Liver (tissue), 8 donors: ENCODE measurements at regions not wholly inside any gene's neighbourhood (a gene's known extent, or its start where the extent isn't known, plus 50 kb on each side); places are given as distances from the start of the nearest gene placed in this dataset.

ENCODE experiments used
- DNase-seq: peaks from one replicate; pipeline ENCODE4 v3.0.0-alpha.2; 2017; ENCODE audit warnings: low spot score
- H3K27ac ChIP-seq, 2 donors: one replicate each; pipeline ENCODE4 v1.7.0; 2013; ENCODE audit warnings: inconsistent platforms in 2 of 2, low read length in 2 of 2, control low read depth in 1 of 2, low read depth in 1 of 2, mild to moderate bottlenecking in 1 of 2
- H3K27me3 ChIP-seq, 4 donors: one replicate each; pipeline versions ENCODE4 v1.6.1 to v1.7.0; 2013; ENCODE audit warnings: low read length in 3 of 4, inconsistent platforms in 1 of 4, mild to moderate bottlenecking in 1 of 4, moderate library complexity in 1 of 4; ENCODE audit not compliant: control insufficient read depth in 4 of 4, insufficient read depth in 4 of 4
- H3K36me3 ChIP-seq, 4 donors: one replicate each; pipeline versions ENCODE4 v1.6.1 to v1.7.0; 2013; ENCODE audit warnings: low read length in 3 of 4, mild to moderate bottlenecking in 3 of 4, low read depth in 1 of 4, moderate library complexity in 1 of 4; ENCODE audit not compliant: control insufficient read depth in 4 of 4, insufficient read depth in 3 of 4
- H3K4me1 ChIP-seq, 4 donors: one replicate each; pipeline versions ENCODE4 v1.6.1 to v1.7.0; 2013; ENCODE audit warnings: low read length in 3 of 4, mild to moderate bottlenecking in 3 of 4, moderate library complexity in 1 of 4; ENCODE audit not compliant: control insufficient read depth in 4 of 4, insufficient read depth in 4 of 4
- H3K4me3 ChIP-seq, 3 donors: one replicate each; pipeline versions ENCODE4 v1.6.1 to v1.7.0; 2013; ENCODE audit warnings: low read length in 3 of 3, control low read depth in 1 of 3, low read depth in 1 of 3, mild to moderate bottlenecking in 1 of 3
- H3K9ac ChIP-seq, 2 donors: one replicate each; pipeline ENCODE4 v1.7.0; 2013; ENCODE audit warnings: low read length in 2 of 2, mild to moderate bottlenecking in 2 of 2, moderate library complexity in 2 of 2, control low read depth in 1 of 2, low read depth in 1 of 2
- H3K9me3 ChIP-seq, 4 donors: one replicate each; pipeline versions ENCODE4 v1.6.1 to v1.7.0; 2013; ENCODE audit warnings: low read length in 3 of 4; ENCODE audit not compliant: control insufficient read depth in 4 of 4
- FOXA1 ChIP-seq: IDR thresholded peaks from 2 replicates; pipeline ENCODE4 v1.6.1; 2016; ENCODE audit warnings: antibody characterized with exemption
- FOXA2 ChIP-seq: IDR thresholded peaks from 2 replicates; pipeline ENCODE4 v1.6.1; 2016; ENCODE audit warnings: antibody characterized with exemption
- GABPA ChIP-seq, 2 donors: IDR thresholded peaks in 1 of 2; conservative IDR thresholded peaks in 1 of 2; 2 replicates each; pipeline ENCODE4 v1.6.1; 2016; ENCODE audit warnings: antibody characterized with exemption in 2 of 2, mild to moderate bottlenecking in 1 of 2, moderate library complexity in 1 of 2
- HNF4A ChIP-seq, 2 donors: conservative IDR thresholded peaks; 2 replicates each; pipeline ENCODE4 v1.6.1; 2016; ENCODE audit warnings: antibody characterized with exemption in 2 of 2, mild to moderate bottlenecking in 2 of 2
- HNF4G ChIP-seq: IDR thresholded peaks from 2 replicates; pipeline ENCODE4 v1.6.1; 2016; ENCODE audit warnings: antibody characterized with exemption
- JUND ChIP-seq, 2 donors: IDR thresholded peaks; 2 replicates each; pipeline ENCODE4 v1.6.1; 2016; ENCODE audit warnings: antibody characterized with exemption in 2 of 2
- MAX ChIP-seq: IDR thresholded peaks from 2 replicates; pipeline ENCODE4 v1.6.1; 2016; ENCODE audit warnings: antibody characterized with exemption
- NR2F2 ChIP-seq: IDR thresholded peaks from 2 replicates; pipeline ENCODE4 v1.6.1; 2016; ENCODE audit warnings: antibody characterized with exemption
- REST ChIP-seq: IDR thresholded peaks from 2 replicates; pipeline ENCODE4 v1.6.1; 2016; ENCODE audit warnings: antibody characterized with exemption, mild to moderate bottlenecking
- RXRA ChIP-seq, 2 donors: IDR thresholded peaks; 2 replicates each; pipeline ENCODE4 v1.6.1; 2017 to 2018; ENCODE audit warnings: antibody characterized with exemption in 2 of 2, mild to moderate bottlenecking in 1 of 2
- SP1 ChIP-seq: IDR thresholded peaks from 2 replicates; pipeline ENCODE4 v1.6.1; 2018; ENCODE audit warnings: antibody characterized with exemption, mild to moderate bottlenecking
- TAF1 ChIP-seq: conservative IDR thresholded peaks from 2 replicates; pipeline ENCODE4 v1.6.1; 2016; ENCODE audit warnings: antibody characterized with exemption, mild to moderate bottlenecking
- WGBS: extraction: QIAGEN DNeasy Blood & Tissue Kit; methylation state at CpG from one replicate; pipeline ENCODE4 v1.1.7; 2013; 5-methylcytosine and 5-hydroxymethylcytosine counted together
- TF ChIP-seq, protein P1 (sequence below): fragments of 150-350 bp; IDR thresholded peaks from 2 replicates; pipeline ENCODE4 v1.5.1; 2017; ENCODE audit warnings: improper control_type of control experiment, low read depth, low read length; ENCODE audit not compliant: missing input control
- TF ChIP-seq, protein P2 (sequence below): IDR thresholded peaks from 2 replicates; pipeline ENCODE4 v1.6.1; 2016; ENCODE audit warnings: antibody characterized with exemption
- donor health status: healthy.
- donor health status: healthy.
- donor health status: healthy.
- donor health status: healthy.
- donor health status: healthy.

DNA sequence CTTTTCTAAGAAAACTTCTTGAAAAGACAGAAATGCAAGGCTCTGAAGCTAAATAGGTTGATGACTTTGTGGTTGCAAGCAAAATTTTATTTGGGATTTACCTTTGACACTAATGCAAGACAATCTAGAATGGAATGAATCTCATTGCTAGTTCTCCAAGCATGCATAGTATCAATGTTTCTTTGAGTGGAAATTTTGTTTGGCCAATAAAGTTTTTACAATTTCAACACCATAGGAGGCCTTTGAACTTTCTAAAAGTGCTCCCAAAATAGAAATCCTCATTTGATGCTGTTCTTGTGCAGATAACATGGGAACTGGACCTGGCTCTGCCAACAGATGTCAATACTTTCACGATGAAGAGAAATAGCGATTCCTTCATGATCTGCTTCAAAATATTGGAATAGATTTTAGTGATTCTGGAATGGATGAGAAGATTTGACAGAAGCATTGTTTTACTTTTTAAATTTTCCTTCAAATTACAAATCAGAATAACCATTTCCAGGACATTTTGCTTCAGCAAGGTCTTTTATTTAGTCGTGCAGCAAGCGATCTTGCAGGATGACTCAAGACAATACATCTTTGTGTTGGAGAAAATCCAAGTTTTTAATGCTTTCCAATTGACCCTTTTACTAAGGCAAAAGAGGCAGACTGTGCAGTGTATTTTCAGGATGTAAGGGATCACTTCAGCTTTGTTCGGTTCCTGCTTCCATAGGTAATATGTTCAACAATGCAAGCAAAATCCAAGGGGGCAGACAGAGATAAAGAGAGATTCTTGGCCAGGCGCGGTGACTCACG is 51.7 kb upstream of the OTUD4 start:
- no peaks in the 10 kb centered on the region for H3K27me3 ChIP-seq
- no peak overlapping the region for H3K4me3 ChIP-seq
- H3K27ac ChIP-seq = no peak overlapping the region
- H3K4me1 ChIP-seq = no peaks in the 10 kb centered on the region
- TF ChIP-seq HNF4A (conservative IDR thresholded peaks at IDR 0.05) = no peak
- TF ChIP-seq RXRA (IDR thresholded peaks at IDR 0.05) = no peak
- TF ChIP-seq, protein P1, sequence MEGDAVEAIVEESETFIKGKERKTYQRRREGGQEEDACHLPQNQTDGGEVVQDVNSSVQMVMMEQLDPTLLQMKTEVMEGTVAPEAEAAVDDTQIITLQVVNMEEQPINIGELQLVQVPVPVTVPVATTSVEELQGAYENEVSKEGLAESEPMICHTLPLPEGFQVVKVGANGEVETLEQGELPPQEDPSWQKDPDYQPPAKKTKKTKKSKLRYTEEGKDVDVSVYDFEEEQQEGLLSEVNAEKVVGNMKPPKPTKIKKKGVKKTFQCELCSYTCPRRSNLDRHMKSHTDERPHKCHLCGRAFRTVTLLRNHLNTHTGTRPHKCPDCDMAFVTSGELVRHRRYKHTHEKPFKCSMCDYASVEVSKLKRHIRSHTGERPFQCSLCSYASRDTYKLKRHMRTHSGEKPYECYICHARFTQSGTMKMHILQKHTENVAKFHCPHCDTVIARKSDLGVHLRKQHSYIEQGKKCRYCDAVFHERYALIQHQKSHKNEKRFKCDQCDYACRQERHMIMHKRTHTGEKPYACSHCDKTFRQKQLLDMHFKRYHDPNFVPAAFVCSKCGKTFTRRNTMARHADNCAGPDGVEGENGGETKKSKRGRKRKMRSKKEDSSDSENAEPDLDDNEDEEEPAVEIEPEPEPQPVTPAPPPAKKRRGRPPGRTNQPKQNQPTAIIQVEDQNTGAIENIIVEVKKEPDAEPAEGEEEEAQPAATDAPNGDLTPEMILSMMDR = no peak
- no peak for TF ChIP-seq GABPA (IDR thresholded peaks at IDR 0.05 in 1 of 2, conservative IDR thresholded peaks at IDR 0.05 in 1 of 2)
- no peak for TF ChIP-seq MAX
- no peaks in the 10 kb centered on the region for H3K36me3 ChIP-seq
- WGBS = 83% methylated on average over 8 of the region's 8 CpGs
- DNase-seq = no peak
- no peak overlapping the region for H3K9ac ChIP-seq
- H3K9me3 ChIP-seq = peaks cover 0 to 4% (median 0%) of the 10 kb centered on the region in 4 donors

DNA sequence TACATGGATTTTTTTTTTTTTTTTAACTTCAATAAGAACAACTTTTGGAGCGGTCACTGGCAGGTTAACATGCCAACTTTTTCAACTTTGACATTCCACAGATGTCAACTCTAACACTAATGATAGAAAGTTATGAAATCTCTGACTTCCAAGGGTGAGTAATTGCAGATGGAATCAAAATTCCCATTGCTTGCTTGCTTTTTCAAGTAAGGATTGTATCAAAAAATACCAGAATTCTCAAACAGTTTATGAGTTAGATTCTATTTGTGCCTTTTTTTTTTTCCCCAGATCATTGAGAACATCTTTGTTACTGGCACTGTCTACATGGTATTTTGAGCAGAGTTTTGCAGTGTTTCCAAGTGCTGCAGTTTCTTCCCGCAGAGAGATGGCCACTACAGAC is 50.3 kb upstream of the OTUD4 start:
- no peak for DNase-seq
- no peaks in the 10 kb centered on the region for H3K4me1 ChIP-seq
- H3K27ac ChIP-seq = no peak overlapping the region
- H3K4me3 ChIP-seq = no peak overlapping the region
- TF ChIP-seq NR2F2 (no peak), JUND (IDR thresholded peaks at IDR 0.05) (no peak), REST (no peak), FOXA2 (no peak), HNF4G (no peak), HNF4A (conservative IDR thresholded peaks at IDR 0.05) (no peak), SP1 (no peak), GABPA (IDR thresholded peaks at IDR 0.05 in 1 of 2, conservative IDR thresholded peaks at IDR 0.05 in 1 of 2) (no peak), TAF1 (no peak), FOXA1 (no peak)
- TF ChIP-seq, protein P1 = no peak
- TF ChIP-seq, protein P2, sequence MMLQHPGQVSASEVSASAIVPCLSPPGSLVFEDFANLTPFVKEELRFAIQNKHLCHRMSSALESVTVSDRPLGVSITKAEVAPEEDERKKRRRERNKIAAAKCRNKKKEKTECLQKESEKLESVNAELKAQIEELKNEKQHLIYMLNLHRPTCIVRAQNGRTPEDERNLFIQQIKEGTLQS = no peak
- H3K9ac ChIP-seq = no peak overlapping the region
- H3K9me3 ChIP-seq = peaks cover 0 to 4% (median 0%) of the 10 kb centered on the region in 4 donors
- no peaks in the 10 kb centered on the region for H3K27me3 ChIP-seq
- 80% methylated on average over 2 of the region's 2 CpGs for WGBS
- H3K36me3 ChIP-seq = no peaks in the 10 kb centered on the region
